ENCODE measurements at regions not wholly inside any gene's neighbourhood (a gene's known extent, or its start where the extent isn't known, plus 50 kb on each side); places are given as distances from the start of the nearest gene placed in this dataset.
"Not testable (repeated sequence)": the region's sequence is repeated elsewhere in the genome, so short reads cannot be mapped to it uniquely, and the experiment has no call there.

DNA sequence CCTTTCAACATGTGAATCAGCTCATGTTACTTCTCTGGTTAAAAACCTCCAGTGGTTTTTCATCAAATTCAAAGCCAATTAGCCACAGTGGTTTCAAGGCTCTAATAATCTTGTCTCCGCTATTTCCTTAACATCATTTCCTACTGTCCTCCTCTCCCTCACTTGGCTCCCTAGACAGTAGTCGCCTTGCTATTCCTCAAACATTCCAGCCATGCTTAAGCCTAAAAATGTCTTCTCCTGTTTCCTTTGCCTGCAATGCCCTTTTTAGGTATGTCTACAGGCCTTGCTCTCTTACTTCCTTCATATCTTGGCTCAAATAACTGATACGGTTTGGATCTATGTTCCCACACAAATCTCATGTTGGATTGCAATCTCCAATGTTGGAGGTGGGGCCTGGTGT lies 779.4 kb upstream of the LRRN3 start:
- no peaks in the 10 kb centered on the region for H3K4me1 ChIP-seq (ENCODE audit: insufficient read depth, low read length)
- TF ChIP-seq, protein P1, sequence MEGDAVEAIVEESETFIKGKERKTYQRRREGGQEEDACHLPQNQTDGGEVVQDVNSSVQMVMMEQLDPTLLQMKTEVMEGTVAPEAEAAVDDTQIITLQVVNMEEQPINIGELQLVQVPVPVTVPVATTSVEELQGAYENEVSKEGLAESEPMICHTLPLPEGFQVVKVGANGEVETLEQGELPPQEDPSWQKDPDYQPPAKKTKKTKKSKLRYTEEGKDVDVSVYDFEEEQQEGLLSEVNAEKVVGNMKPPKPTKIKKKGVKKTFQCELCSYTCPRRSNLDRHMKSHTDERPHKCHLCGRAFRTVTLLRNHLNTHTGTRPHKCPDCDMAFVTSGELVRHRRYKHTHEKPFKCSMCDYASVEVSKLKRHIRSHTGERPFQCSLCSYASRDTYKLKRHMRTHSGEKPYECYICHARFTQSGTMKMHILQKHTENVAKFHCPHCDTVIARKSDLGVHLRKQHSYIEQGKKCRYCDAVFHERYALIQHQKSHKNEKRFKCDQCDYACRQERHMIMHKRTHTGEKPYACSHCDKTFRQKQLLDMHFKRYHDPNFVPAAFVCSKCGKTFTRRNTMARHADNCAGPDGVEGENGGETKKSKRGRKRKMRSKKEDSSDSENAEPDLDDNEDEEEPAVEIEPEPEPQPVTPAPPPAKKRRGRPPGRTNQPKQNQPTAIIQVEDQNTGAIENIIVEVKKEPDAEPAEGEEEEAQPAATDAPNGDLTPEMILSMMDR (IDR thresholded peaks at IDR 0.05; ENCODE audit: extremely low read depth, low read depth, low read length) = no peak
- H2AFZ ChIP-seq (ENCODE audit: low read length) = no peak overlapping the region
- no peak overlapping the region for H3K4me2 ChIP-seq (ENCODE audit: insufficient read depth, low read length)
- no peaks in the 10 kb centered on the region for H3K79me2 ChIP-seq (ENCODE audit: insufficient read depth, low read length)
- no peak overlapping the region for H3K4me3 ChIP-seq (ENCODE audit: insufficient read depth, low read length)
- H4K20me1 ChIP-seq (ENCODE audit: insufficient read depth, low read length) = no peaks in the 10 kb centered on the region
- H3K27ac ChIP-seq (ENCODE audit: low read depth, low read length) = no peak overlapping the region
- peaks cover 3% of the 10 kb centered on the region for H3K9me3 ChIP-seq (ENCODE audit: low read depth, low read length)
- H3K36me3 ChIP-seq (ENCODE audit: insufficient read depth, low read length) = no peaks in the 10 kb centered on the region
- DNase-seq (ENCODE audit: insufficient read length, low spot score, missing footprints) = no peak
- no peaks in the 10 kb centered on the region for H3K27me3 ChIP-seq (ENCODE audit: insufficient read depth, low read length)

- Histone ChIP-seq H3K4me1 (ENCODE audit: insufficient read depth, low read length) (no peaks in the 10 kb centered on the region), H3K9me3 (ENCODE audit: low read depth, low read length) (peaks cover 3% of the 10 kb centered on the region), H3K4me3 (ENCODE audit: insufficient read depth, low read length) (no peak overlapping the region), H2AFZ (ENCODE audit: low read length) (no peak overlapping the region), H3K27ac (ENCODE audit: low read depth, low read length) (no peak overlapping the region), H3K4me2 (ENCODE audit: insufficient read depth, low read length) (no peak overlapping the region), H4K20me1 (ENCODE audit: insufficient read depth, low read length) (no peaks in the 10 kb centered on the region), H3K79me2 (ENCODE audit: insufficient read depth, low read length) (no peaks in the 10 kb centered on the region), H3K27me3 (ENCODE audit: insufficient read depth, low read length) (no peaks in the 10 kb centered on the region), H3K36me3 (ENCODE audit: insufficient read depth, low read length) (no peaks in the 10 kb centered on the region)
- TF ChIP-seq, protein P1 (IDR thresholded peaks at IDR 0.05; ENCODE audit: extremely low read depth, low read depth, low read length) = no peak
- no peak for DNase-seq (ENCODE audit: insufficient read length, low spot score, missing footprints)
Measured at GRCh38 chr7:110317541-110318265, 773.2 kb upstream of the LRRN3 start.

GRCh38 chr7:110320285-110320684 lies 770.6 kb upstream of the LRRN3 start:
- not testable (repeated sequence) for H3K36me3 ChIP-seq (ENCODE audit: insufficient read depth, low read length); DNase-seq (ENCODE audit: insufficient read length, low spot score, missing footprints); H3K4me1 ChIP-seq (ENCODE audit: insufficient read depth, low read length); H2AFZ ChIP-seq (ENCODE audit: low read length); H3K4me3 ChIP-seq (ENCODE audit: insufficient read depth, low read length); H3K27me3 ChIP-seq (ENCODE audit: insufficient read depth, low read length); H3K79me2 ChIP-seq (ENCODE audit: insufficient read depth, low read length); H3K9me3 ChIP-seq (ENCODE audit: low read depth, low read length); H3K4me2 ChIP-seq (ENCODE audit: insufficient read depth, low read length); H3K27ac ChIP-seq (ENCODE audit: low read depth, low read length); H4K20me1 ChIP-seq (ENCODE audit: insufficient read depth, low read length)

DNA sequence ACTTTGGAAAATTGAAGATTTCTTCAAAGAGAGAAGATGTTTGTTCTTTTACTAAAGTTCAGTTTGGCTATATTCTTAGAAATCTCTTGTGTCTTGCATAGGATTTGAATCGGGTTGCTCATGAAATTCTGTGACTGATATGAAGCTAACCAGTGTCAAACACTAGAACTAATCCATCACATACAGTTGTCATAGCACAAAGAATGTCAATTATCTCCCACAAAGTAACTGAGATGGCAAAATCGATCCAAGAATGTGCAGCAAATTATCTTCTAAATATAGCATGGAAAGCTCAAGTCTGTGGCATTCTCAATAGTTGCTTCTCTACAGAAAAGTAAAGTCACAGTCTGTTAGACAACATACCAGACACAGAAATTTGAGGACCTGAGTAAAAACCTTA lies 768.1 kb upstream of the LRRN3 start:
- H3K79me2 ChIP-seq (ENCODE audit: insufficient read depth, low read length) = no peaks in the 10 kb centered on the region
- H3K4me2 ChIP-seq (ENCODE audit: insufficient read depth, low read length) = no peak overlapping the region
- H3K27me3 ChIP-seq (ENCODE audit: insufficient read depth, low read length) = no peaks in the 10 kb centered on the region
- no peaks in the 10 kb centered on the region for H3K9me3 ChIP-seq (ENCODE audit: low read depth, low read length)
- TF ChIP-seq, protein P1 (IDR thresholded peaks at IDR 0.05; ENCODE audit: extremely low read depth, low read depth, low read length) = no peak
- H2AFZ ChIP-seq (ENCODE audit: low read length) = no peak overlapping the region
- no peaks in the 10 kb centered on the region for H3K4me1 ChIP-seq (ENCODE audit: insufficient read depth, low read length)
- H4K20me1 ChIP-seq (ENCODE audit: insufficient read depth, low read length) = no peaks in the 10 kb centered on the region
- no peak for DNase-seq (ENCODE audit: insufficient read length, low spot score, missing footprints)
- no peak overlapping the region for H3K4me3 ChIP-seq (ENCODE audit: insufficient read depth, low read length)
- no peak overlapping the region for H3K27ac ChIP-seq (ENCODE audit: low read depth, low read length)
- no peaks in the 10 kb centered on the region for H3K36me3 ChIP-seq (ENCODE audit: insufficient read depth, low read length)
